ENCODE measurements at regions not wholly inside any gene's neighbourhood (a gene's known extent, or its start where the extent isn't known, plus 50 kb on each side); places are given as distances from the start of the nearest gene placed in this dataset.

- no peak for TF ChIP-seq CTCF (IDR thresholded peaks at IDR 0.05; ENCODE audit: low read depth, low read length)
- no peak for TF ChIP-seq EZH2phosphoT487 (IDR thresholded peaks at IDR 0.05; ENCODE audit: low read depth)
Measured at GRCh38 chr16:35149550-35149949, 1690.1 kb downstream of the TP53TG3F start.

All from OCI-LY3 (cell line).